Spleen (tissue), 11 donors: ENCODE measurements at regions not wholly inside any gene's neighbourhood (a gene's known extent, or its start where the extent isn't known, plus 50 kb on each side); places are given as distances from the start of the nearest gene placed in this dataset.

Experiments
- DNase-seq: peaks from one replicate; pipeline ENCODE4 v3.0.0-alpha.2; 2020
- H3K27ac ChIP-seq, 8 donors: fragments of 200-600 bp; sonication (generic) in 7 of 8; 1 replicate in 4 of 8; 2 replicates in 4 of 8; pipeline versions ENCODE4 v1.5.0 to v1.8.0; 2016 to 2021; ENCODE audit warnings: inconsistent platforms in 4 of 8, mild to moderate bottlenecking in 4 of 8, moderate library complexity in 1 of 8
- H3K27me3 ChIP-seq, 7 donors: fragments of 200-600 bp; sonication (generic) in 6 of 7; replicated peaks in 1 of 7; 1 replicate in 4 of 7; 2 replicates in 3 of 7; pipeline versions ENCODE4 v1.5.0 to v1.8.0; 2016 to 2021; ENCODE audit warnings: inconsistent platforms in 3 of 7, mild to moderate bottlenecking in 1 of 7
- H3K36me3 ChIP-seq, 6 donors: fragments of 200-600 bp; sonication (generic) in 5 of 6; 1 replicate in 4 of 6; 2 replicates in 2 of 6; pipeline versions ENCODE4 v1.5.0 to v1.8.0; 2016 to 2021; ENCODE audit warnings: inconsistent platforms in 2 of 6
- H3K4me1 ChIP-seq, 6 donors: fragments of 200-600 bp; sonication (generic) in 5 of 6; 1 replicate in 3 of 6; 2 replicates in 3 of 6; pipeline versions ENCODE4 v1.5.0 to v1.8.0; 2016 to 2021; ENCODE audit warnings: inconsistent platforms in 3 of 6
- H3K4me3 ChIP-seq, 8 donors: fragments of 200-600 bp; sonication (generic) in 7 of 8; 1 replicate in 4 of 8; 2 replicates in 4 of 8; pipeline versions ENCODE4 v1.5.0 to v1.8.0; 2016 to 2021; ENCODE audit warnings: inconsistent platforms in 4 of 8, mild to moderate bottlenecking in 4 of 8, moderate library complexity in 2 of 8
- H3K9me3 ChIP-seq, 8 donors: fragments of 200-600 bp; sonication (generic) in 7 of 8; 1 replicate in 4 of 8; 2 replicates in 4 of 8; pipeline versions ENCODE4 v1.5.0 to v1.8.0; 2016 to 2021; ENCODE audit warnings: inconsistent platforms in 4 of 8
- POLR2A ChIP-seq, 3 donors: fragments of 450-650 bp; IDR thresholded peaks; one replicate each; pipeline ENCODE4 v1.5.1; 2017; ENCODE audit warnings: antibody characterized with exemption in 3 of 3, mild to moderate bottlenecking in 1 of 3
- POLR2AphosphoS5 ChIP-seq, 3 donors: sonication (generic); formaldehyde crosslinking; IDR thresholded peaks; one replicate each; pipeline ENCODE4 v1.5.1; 2017; ENCODE audit warnings: antibody characterized with exemption in 3 of 3
- WGBS, 5 donors: extraction: QIAGEN DNeasy Blood & Tissue Kit in 3 of 5; methylation state at CpG; one replicate each; pipeline versions ENCODE4 v1.1.5 to v1.1.7; 2013 to 2018; 5-methylcytosine and 5-hydroxymethylcytosine counted together
- intact Hi-C: fragments of 100-400 bp; cut with DNase I; formaldehyde crosslinking; loops from one replicate; pipeline ENCODE4 v1.15.0; 2023; ENCODE audit warnings: low total_unique reads
- TF ChIP-seq, protein P1 (sequence below), 11 experiments: fragments of 200-600 bp in 7 of 11; fragments of 450-650 bp in 4 of 11; sonication (generic) in 4 of 11; IDR thresholded peaks in 8 of 11; conservative IDR thresholded peaks in 3 of 11; 1 replicate in 7 of 11; 2 replicates in 4 of 11; pipeline versions ENCODE4 v1.4.0 to v1.8.0; 2016 to 2021; ENCODE audit warnings: antibody characterized with exemption in 11 of 11, inconsistent platforms in 4 of 11, mild to moderate bottlenecking in 1 of 11
- donor health status: healthy with polysubstance abuse.
- donor health status: DM: no; HTN: no; CAD: no; lungs with moderate emphysema.
- donor health status: DM: no; HTN: no; CAD: no.
- donor health status: Bipolar disorder and iron deficiency.
- donor health status: healthy.
- donor health status: DM: no; HTN: no; CAD: no.
- donor health status: DM: yes; HTN: yes; CAD: no.

DNA sequence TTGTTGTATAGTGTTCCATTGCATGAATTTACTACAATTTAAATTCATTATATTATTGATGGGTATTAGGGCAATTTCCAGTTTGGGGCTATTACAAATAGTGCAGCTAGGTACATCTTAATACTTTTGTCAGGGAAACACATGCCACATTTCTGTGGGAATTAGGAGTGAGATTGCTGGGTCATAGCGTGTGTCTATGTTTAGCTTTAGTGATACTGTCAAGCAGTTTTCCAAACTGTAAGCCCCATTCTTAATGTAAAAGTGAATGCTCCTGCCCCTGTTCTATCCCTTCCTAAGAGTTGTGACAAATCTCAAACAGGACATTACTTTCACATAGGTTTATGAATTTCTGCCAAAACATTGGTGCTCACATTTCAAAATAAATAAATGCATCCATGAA, 184.5 kb upstream of the ANKRD28 start:
- Histone ChIP-seq H3K36me3 (no peaks in the 10 kb centered on the region), H3K4me1 (no peaks in the 10 kb centered on the region), H3K27ac (no peak overlapping the region), H3K4me3 (no peak overlapping the region), H3K27me3 (no peaks in the 10 kb centered on the region), H3K9me3 (peaks cover 0 to 10% (median 0%) of the 10 kb centered on the region in 8 donors)
- no peak for DNase-seq
- WGBS, 5 donors, result 90 to 96% (median 94%) methylated on average over 1 of the region's 1 CpG
- TF ChIP-seq, protein P1, sequence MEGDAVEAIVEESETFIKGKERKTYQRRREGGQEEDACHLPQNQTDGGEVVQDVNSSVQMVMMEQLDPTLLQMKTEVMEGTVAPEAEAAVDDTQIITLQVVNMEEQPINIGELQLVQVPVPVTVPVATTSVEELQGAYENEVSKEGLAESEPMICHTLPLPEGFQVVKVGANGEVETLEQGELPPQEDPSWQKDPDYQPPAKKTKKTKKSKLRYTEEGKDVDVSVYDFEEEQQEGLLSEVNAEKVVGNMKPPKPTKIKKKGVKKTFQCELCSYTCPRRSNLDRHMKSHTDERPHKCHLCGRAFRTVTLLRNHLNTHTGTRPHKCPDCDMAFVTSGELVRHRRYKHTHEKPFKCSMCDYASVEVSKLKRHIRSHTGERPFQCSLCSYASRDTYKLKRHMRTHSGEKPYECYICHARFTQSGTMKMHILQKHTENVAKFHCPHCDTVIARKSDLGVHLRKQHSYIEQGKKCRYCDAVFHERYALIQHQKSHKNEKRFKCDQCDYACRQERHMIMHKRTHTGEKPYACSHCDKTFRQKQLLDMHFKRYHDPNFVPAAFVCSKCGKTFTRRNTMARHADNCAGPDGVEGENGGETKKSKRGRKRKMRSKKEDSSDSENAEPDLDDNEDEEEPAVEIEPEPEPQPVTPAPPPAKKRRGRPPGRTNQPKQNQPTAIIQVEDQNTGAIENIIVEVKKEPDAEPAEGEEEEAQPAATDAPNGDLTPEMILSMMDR (IDR thresholded peaks at IDR 0.05 in 8 of 11, conservative IDR thresholded peaks at IDR 0.05 in 3 of 11), result no peak
- TF ChIP-seq POLR2AphosphoS5 (IDR thresholded peaks at IDR 0.05) (no peak), POLR2A (IDR thresholded peaks at IDR 0.05) (no peak)
- intact Hi-C loops, result no loop called here

DNA sequence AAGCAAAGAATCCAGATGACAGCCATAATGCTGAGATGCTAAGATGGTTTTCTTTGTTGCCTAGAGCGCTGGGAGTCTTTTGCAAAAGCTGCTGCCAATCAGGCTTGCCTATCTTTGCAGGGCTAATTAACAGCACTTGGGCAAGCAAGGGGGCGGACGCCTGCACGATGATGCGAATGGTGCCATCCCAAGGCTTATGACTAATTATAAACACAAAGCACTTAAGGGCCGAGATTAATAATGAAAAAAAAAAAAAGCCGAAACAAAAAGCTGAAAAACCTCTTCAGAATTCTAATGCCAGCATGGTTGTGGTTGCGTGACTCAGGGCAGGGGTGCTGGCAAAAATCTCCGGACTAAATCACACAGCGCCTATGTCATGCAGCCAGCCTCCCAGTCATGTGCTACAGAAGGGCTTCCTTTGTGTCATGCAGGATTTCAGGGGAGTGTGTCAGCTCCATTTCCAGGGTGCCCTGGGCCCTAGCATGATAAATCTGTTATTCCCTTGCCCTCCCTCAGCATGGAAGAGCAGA, 185.0 kb upstream of the ANKRD28 start:
- WGBS, 5 donors, result 81 to 89% (median 87%) methylated on average over 10 of the region's 10 CpGs
- H3K27ac ChIP-seq, result no peak overlapping the region
- H3K36me3 ChIP-seq, result no peaks in the 10 kb centered on the region
- H3K9me3 ChIP-seq, result peaks cover 0 to 15% (median under 1%) of the 10 kb centered on the region in 8 donors
- DNase-seq, result no peak
- intact Hi-C loops, result no loop called here
- no peaks in the 10 kb centered on the region for H3K27me3 ChIP-seq
- no peaks in the 10 kb centered on the region for H3K4me1 ChIP-seq
- TF ChIP-seq, protein P1 (IDR thresholded peaks at IDR 0.05 in 8 of 11, conservative IDR thresholded peaks at IDR 0.05 in 3 of 11), result no peak
- TF ChIP-seq POLR2A (IDR thresholded peaks at IDR 0.05) (no peak), POLR2AphosphoS5 (IDR thresholded peaks at IDR 0.05) (no peak)
- no peak overlapping the region for H3K4me3 ChIP-seq

DNA sequence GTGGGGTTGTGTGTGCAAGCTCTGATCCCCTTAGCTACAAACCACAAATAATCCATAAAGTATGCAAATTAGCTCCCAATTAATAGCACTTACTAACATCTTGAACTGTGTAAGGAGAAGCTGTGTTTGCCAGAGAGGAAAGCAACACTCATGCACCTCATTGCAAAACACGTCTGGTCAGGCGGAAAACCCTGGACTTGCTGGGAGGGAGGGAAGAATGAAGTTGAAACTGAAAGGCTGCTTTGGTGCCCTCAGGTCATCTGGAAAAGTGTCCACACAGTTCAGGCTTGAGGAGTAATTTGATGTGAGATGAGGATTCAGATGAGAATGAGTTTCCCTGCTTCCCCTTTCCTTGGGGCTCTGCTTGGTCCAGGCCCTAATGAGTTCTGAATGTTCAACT, 185.5 kb upstream of the ANKRD28 start:
- WGBS, 5 donors, result 57 to 74% (median 68%) methylated on average over 2 of the region's 2 CpGs
- no peak overlapping the region for H3K4me3 ChIP-seq
- intact Hi-C loops, result no loop called here
- no peaks in the 10 kb centered on the region for H3K36me3 ChIP-seq
- peaks cover 0 to 20% (median 6%) of the 10 kb centered on the region in 8 donors for H3K9me3 ChIP-seq
- no peak for DNase-seq
- H3K27me3 ChIP-seq, result no peaks in the 10 kb centered on the region
- TF ChIP-seq, protein P1 (IDR thresholded peaks at IDR 0.05 in 8 of 11, conservative IDR thresholded peaks at IDR 0.05 in 3 of 11), result no peak
- TF ChIP-seq POLR2A (IDR thresholded peaks at IDR 0.05), result no peak
- no peak for TF ChIP-seq POLR2AphosphoS5 (IDR thresholded peaks at IDR 0.05)
- no peak overlapping the region for H3K27ac ChIP-seq
- H3K4me1 ChIP-seq, result no peaks in the 10 kb centered on the region

DNA sequence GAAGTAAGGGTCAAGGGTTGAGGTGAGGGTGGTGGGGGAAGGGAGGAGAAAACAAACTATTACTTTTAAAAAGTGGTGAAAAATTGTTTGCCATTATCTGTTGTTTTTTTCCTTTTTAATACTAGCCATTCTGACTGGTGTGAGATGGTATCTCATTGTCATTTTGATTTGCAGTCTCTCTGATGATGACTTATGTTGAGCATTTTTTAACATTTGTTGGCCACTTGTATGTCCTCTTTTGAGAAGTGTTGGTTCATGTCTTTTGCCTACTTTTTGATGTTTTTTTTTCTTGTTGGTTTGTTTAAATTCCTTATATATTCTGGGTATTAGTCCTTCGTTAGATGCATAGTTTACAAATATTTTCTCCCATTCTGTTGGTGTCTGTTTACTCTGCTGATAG, 185.9 kb upstream of the ANKRD28 start:
- H3K27ac ChIP-seq, result no peak overlapping the region
- DNase-seq, result no peak
- H3K9me3 ChIP-seq, result peaks cover 0 to 24% (median 10%) of the 10 kb centered on the region in 8 donors
- no peaks in the 10 kb centered on the region for H3K4me1 ChIP-seq
- H3K27me3 ChIP-seq, result no peaks in the 10 kb centered on the region
- 68 to 89% (median 83%) methylated on average over 1 of the region's 1 CpG for WGBS, 5 donors
- intact Hi-C loops, result no loop called here
- no peak overlapping the region for H3K4me3 ChIP-seq
- H3K36me3 ChIP-seq, result no peaks in the 10 kb centered on the region
- TF ChIP-seq POLR2AphosphoS5 (IDR thresholded peaks at IDR 0.05), result no peak
- no peak for TF ChIP-seq POLR2A (IDR thresholded peaks at IDR 0.05)
- TF ChIP-seq, protein P1 (IDR thresholded peaks at IDR 0.05 in 8 of 11, conservative IDR thresholded peaks at IDR 0.05 in 3 of 11), result no peak
